ENCODE measurements at regions not wholly inside any gene's neighbourhood (a gene's known extent, or its start where the extent isn't known, plus 50 kb on each side); places are given as distances from the start of the nearest gene placed in this dataset.

DNA sequence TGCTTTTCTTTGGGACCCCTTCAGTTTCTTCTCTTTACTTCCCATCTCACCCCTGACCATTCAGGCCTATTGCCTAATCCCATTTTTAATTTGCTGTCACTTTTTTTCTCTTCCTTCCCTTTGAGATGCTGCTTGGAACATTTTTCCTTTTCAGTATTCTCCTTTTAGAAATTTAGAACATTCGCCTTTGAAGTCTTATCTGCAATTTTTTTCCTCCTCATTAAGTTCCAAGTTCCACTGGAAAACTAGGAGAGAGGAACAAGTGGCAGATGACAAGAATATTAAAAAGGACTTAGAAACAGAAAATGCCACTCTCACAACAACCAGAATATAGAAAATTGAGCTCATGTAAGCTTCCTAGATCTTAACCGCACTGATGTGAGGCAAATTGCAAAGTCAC is 126.6 kb downstream of the PSMG1 start:
- TF ChIP-seq, protein P1, sequence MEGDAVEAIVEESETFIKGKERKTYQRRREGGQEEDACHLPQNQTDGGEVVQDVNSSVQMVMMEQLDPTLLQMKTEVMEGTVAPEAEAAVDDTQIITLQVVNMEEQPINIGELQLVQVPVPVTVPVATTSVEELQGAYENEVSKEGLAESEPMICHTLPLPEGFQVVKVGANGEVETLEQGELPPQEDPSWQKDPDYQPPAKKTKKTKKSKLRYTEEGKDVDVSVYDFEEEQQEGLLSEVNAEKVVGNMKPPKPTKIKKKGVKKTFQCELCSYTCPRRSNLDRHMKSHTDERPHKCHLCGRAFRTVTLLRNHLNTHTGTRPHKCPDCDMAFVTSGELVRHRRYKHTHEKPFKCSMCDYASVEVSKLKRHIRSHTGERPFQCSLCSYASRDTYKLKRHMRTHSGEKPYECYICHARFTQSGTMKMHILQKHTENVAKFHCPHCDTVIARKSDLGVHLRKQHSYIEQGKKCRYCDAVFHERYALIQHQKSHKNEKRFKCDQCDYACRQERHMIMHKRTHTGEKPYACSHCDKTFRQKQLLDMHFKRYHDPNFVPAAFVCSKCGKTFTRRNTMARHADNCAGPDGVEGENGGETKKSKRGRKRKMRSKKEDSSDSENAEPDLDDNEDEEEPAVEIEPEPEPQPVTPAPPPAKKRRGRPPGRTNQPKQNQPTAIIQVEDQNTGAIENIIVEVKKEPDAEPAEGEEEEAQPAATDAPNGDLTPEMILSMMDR (IDR thresholded peaks at IDR 0.05) = no peak
- TF ChIP-seq POLR2A (IDR thresholded peaks at IDR 0.05) = no peak
